Adipocyte (in vitro differentiated cells): ENCODE measurements at regions not wholly inside any gene's neighbourhood (a gene's known extent, or its start where the extent isn't known, plus 50 kb on each side); places are given as distances from the start of the nearest gene placed in this dataset.

ENCODE experiments used
- DNase-seq: peaks from one replicate; pipeline ENCODE4 v3.0.0-alpha.2; 2015; ENCODE audit warnings: low read depth
- H3K27me3 ChIP-seq: replicated peaks from 2 replicates; pipeline ENCODE4 v1.7.0; 2013; ENCODE audit warnings: mild to moderate bottlenecking, low read length, moderate library complexity; ENCODE audit not compliant: control insufficient read depth, insufficient read depth
- H3K36me3 ChIP-seq: 2 replicates; pipeline ENCODE4 v1.7.0; 2013; ENCODE audit warnings: low read length, mild to moderate bottlenecking, moderate library complexity; ENCODE audit not compliant: control insufficient read depth, insufficient read depth, severe bottlenecking
- H3K4me1 ChIP-seq: 2 replicates; pipeline ENCODE4 v1.7.0; 2013; ENCODE audit warnings: mild to moderate bottlenecking, low read length, moderate library complexity; ENCODE audit not compliant: control insufficient read depth, insufficient read depth
- H3K4me3 ChIP-seq: 2 replicates; pipeline ENCODE4 v1.7.0; 2013; ENCODE audit warnings: mild to moderate bottlenecking, low read length, moderate library complexity
- H3K9ac ChIP-seq: 2 replicates; pipeline ENCODE4 v1.7.0; 2013; ENCODE audit warnings: mild to moderate bottlenecking, low read length, moderate library complexity
- H3K9me3 ChIP-seq: 2 replicates; pipeline ENCODE4 v1.7.0; 2013; ENCODE audit warnings: mild to moderate bottlenecking, low read length, moderate library complexity; ENCODE audit not compliant: control insufficient read depth

- Histone ChIP-seq H3K4me3 (no peak overlapping the region), H3K36me3 (no peaks in the 10 kb centered on the region), H3K9me3 (no peaks in the 10 kb centered on the region), H3K4me1 (no peaks in the 10 kb centered on the region), H3K9ac (no peak overlapping the region), H3K27me3 (no peaks in the 10 kb centered on the region)
- DNase-seq: no peak
These were observed 607.3 kb downstream of the CDH26 start for GRCh38 chr20:60565551-60565950.

- no peaks in the 10 kb centered on the region for H3K27me3 ChIP-seq
- peaks cover 4% of the 10 kb centered on the region for H3K4me1 ChIP-seq
- no peaks in the 10 kb centered on the region for H3K9me3 ChIP-seq
- no peaks in the 10 kb centered on the region for H3K36me3 ChIP-seq
- DNase-seq: no peak
- no peak overlapping the region for H3K4me3 ChIP-seq
- no peak overlapping the region for H3K9ac ChIP-seq
These were observed 610.9 kb downstream of the CDH26 start for GRCh38 chr20:60569116-60569515.

- H3K9me3 ChIP-seq: no peaks in the 10 kb centered on the region
- peaks cover 4% of the 10 kb centered on the region for H3K4me1 ChIP-seq
- no peak overlapping the region for H3K4me3 ChIP-seq
- no peaks in the 10 kb centered on the region for H3K36me3 ChIP-seq
- no peak for DNase-seq
- H3K9ac ChIP-seq: no peak overlapping the region
- no peaks in the 10 kb centered on the region for H3K27me3 ChIP-seq
These were observed 612.5 kb downstream of the CDH26 start for GRCh38 chr20:60570481-60571277.

- H3K9me3 ChIP-seq: no peaks in the 10 kb centered on the region
- DNase-seq: no peak
- no peak overlapping the region for H3K9ac ChIP-seq
- peaks cover 4% of the 10 kb centered on the region for H3K4me1 ChIP-seq
- H3K36me3 ChIP-seq: no peaks in the 10 kb centered on the region
- no peaks in the 10 kb centered on the region for H3K27me3 ChIP-seq
- H3K4me3 ChIP-seq: no peak overlapping the region
These were observed 614.9 kb downstream of the CDH26 start for GRCh38 chr20:60573003-60573680.

- Histone ChIP-seq H3K36me3 (no peaks in the 10 kb centered on the region), H3K9ac (no peak overlapping the region), H3K27me3 (no peaks in the 10 kb centered on the region), H3K9me3 (no peaks in the 10 kb centered on the region), H3K4me1 (peaks cover 4% of the 10 kb centered on the region), H3K4me3 (no peak overlapping the region)
- no peak for DNase-seq
These were observed 618.0 kb downstream of the CDH26 start for GRCh38 chr20:60576236-60576635.

GRCh38 chr20:60579941-60580515, 621.8 kb downstream of the CDH26 start:
- no peak overlapping the region for H3K9ac ChIP-seq
- H3K4me3 ChIP-seq: no peak overlapping the region
- H3K9me3 ChIP-seq: no peaks in the 10 kb centered on the region
- H3K36me3 ChIP-seq: no peaks in the 10 kb centered on the region
- DNase-seq: no peak
- no peaks in the 10 kb centered on the region for H3K27me3 ChIP-seq
- no peaks in the 10 kb centered on the region for H3K4me1 ChIP-seq

GRCh38 chr20:60581606-60582115, 623.4 kb downstream of the CDH26 start:
- Histone ChIP-seq H3K36me3 (no peaks in the 10 kb centered on the region), H3K4me3 (no peak overlapping the region), H3K27me3 (no peaks in the 10 kb centered on the region), H3K4me1 (no peaks in the 10 kb centered on the region), H3K9me3 (no peaks in the 10 kb centered on the region), H3K9ac (no peak overlapping the region)
- DNase-seq: no peak

GRCh38 chr20:60583741-60584140, 625.5 kb downstream of the CDH26 start:
- no peaks in the 10 kb centered on the region for H3K9me3 ChIP-seq
- no peak overlapping the region for H3K9ac ChIP-seq
- no peak overlapping the region for H3K4me3 ChIP-seq
- no peaks in the 10 kb centered on the region for H3K4me1 ChIP-seq
- no peaks in the 10 kb centered on the region for H3K36me3 ChIP-seq
- no peak for DNase-seq
- no peaks in the 10 kb centered on the region for H3K27me3 ChIP-seq

- no peaks in the 10 kb centered on the region for H3K36me3 ChIP-seq
- H3K27me3 ChIP-seq: no peaks in the 10 kb centered on the region
- no peaks in the 10 kb centered on the region for H3K9me3 ChIP-seq
- no peaks in the 10 kb centered on the region for H3K4me1 ChIP-seq
- DNase-seq: no peak
- no peak overlapping the region for H3K9ac ChIP-seq
- H3K4me3 ChIP-seq: no peak overlapping the region
These were observed 626.0 kb downstream of the CDH26 start for GRCh38 chr20:60584221-60584620.

GRCh38 chr20:60585651-60586050, 627.4 kb downstream of the CDH26 start:
- Histone ChIP-seq H3K27me3 (no peaks in the 10 kb centered on the region), H3K4me1 (no peaks in the 10 kb centered on the region), H3K9me3 (no peaks in the 10 kb centered on the region), H3K4me3 (no peak overlapping the region), H3K36me3 (no peaks in the 10 kb centered on the region), H3K9ac (no peak overlapping the region)
- no peak for DNase-seq

GRCh38 chr20:60586269-60587050, 628.2 kb downstream of the CDH26 start:
- no peaks in the 10 kb centered on the region for H3K4me1 ChIP-seq
- no peak for DNase-seq
- no peaks in the 10 kb centered on the region for H3K27me3 ChIP-seq

More at GRCh38 chr20:60586269-60587050, 628.2 kb downstream of the CDH26 start:
- Histone ChIP-seq H3K36me3 (no peaks in the 10 kb centered on the region), H3K9ac (no peak overlapping the region), H3K9me3 (no peaks in the 10 kb centered on the region), H3K4me3 (no peak overlapping the region)
